Retinal pigment epithelial cell (primary cell): ENCODE measurements at regions not wholly inside any gene's neighbourhood (a gene's known extent, or its start where the extent isn't known, plus 50 kb on each side); places are given as distances from the start of the nearest gene placed in this dataset.

ENCODE experiments used
- DNase-seq: peaks from one replicate; pipeline ENCODE4 v3.0.0-alpha.2; 2010; ENCODE audit warnings: low read depth
- H3K4me3 ChIP-seq: 2 replicates; pipeline ENCODE4 v1.5.1; 2011; ENCODE audit warnings: mild to moderate bottlenecking, low read length, control low read depth, moderate library complexity
- CTCF ChIP-seq: conservative IDR thresholded peaks from 2 replicates; pipeline ENCODE4 v1.5.1; 2011; ENCODE audit warnings: low read depth, low read length, control low read depth, inconsistent platforms

- no peak for DNase-seq
- no peak overlapping the region for H3K4me3 ChIP-seq
- no peak for TF ChIP-seq CTCF
Measured at GRCh38 chr16:16782153-16782552, 403.2 kb downstream of the NPIPA7 start.

- no peak for TF ChIP-seq CTCF
- H3K4me3 ChIP-seq = no peak overlapping the region
- no peak for DNase-seq
Measured at GRCh38 chr16:16788004-16788403, 409.1 kb downstream of the NPIPA7 start.

DNA sequence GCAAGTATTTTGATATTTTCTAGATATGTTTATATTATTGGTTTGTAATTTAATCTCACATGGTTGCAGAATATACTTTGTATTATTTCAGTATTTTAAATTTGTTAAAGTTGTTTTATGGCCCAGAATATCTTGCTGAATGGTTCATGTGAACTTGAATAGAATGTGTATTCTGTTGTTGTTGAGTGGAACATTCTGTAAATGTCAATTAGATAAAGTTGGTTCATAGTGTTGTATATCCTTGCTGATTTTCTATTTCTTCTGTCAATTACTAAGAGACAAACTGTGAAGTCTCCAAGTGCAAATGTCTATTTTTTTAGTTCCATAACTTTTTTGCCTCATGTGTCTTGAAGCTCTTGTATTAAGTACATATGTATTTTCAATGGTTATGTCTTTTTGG lies 411.7 kb downstream of the NPIPA7 start:
- no peak for DNase-seq
- TF ChIP-seq CTCF = no peak
- H3K4me3 ChIP-seq = no peak overlapping the region

GRCh38 chr16:16791051-16791450 lies 412.1 kb downstream of the NPIPA7 start:
- DNase-seq = no peak
- no peak for TF ChIP-seq CTCF
- H3K4me3 ChIP-seq = no peak overlapping the region

GRCh38 chr16:16797239-16797638 lies 418.3 kb downstream of the NPIPA7 start:
- H3K4me3 ChIP-seq = no peak overlapping the region
- no peak for DNase-seq
- no peak for TF ChIP-seq CTCF

- no peak for DNase-seq
- TF ChIP-seq CTCF = no peak
- no peak overlapping the region for H3K4me3 ChIP-seq
Measured at GRCh38 chr16:16798504-16798903, 419.6 kb downstream of the NPIPA7 start.

DNA sequence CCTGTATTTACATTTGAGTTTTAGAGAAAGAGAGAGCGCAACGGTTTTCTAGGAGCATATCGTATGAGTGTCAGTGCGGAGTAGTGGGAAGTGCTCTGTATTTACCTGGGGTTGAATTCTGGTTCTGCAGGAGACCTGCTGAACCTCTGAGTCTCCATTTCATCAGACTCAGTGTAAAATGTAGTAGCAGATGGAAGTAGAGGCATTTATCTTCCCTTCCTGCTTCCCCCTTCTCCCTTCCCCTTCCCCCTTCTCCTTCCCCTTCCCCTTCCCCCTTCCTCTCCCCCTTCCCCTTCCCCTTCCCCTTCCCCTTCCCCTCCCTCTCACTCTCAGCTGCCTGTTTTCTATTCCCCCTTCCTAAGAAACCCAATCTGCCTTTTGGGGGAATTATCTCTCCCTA lies 426.9 kb downstream of the NPIPA7 start:
- no peak for TF ChIP-seq CTCF
- no peak overlapping the region for H3K4me3 ChIP-seq
- no peak for DNase-seq
